Cardiac fibroblast (primary cell): ENCODE measurements at regions not wholly inside any gene's neighbourhood (a gene's known extent, or its start where the extent isn't known, plus 50 kb on each side); places are given as distances from the start of the nearest gene placed in this dataset.

Experiments used
- DNase-seq, 2 donors: peaks; one replicate each; pipeline versions ENCODE4 v3.0.0 to v3.0.0-alpha.2; 2010; ENCODE audit warnings: low read depth in 2 of 2
- H3K4me3 ChIP-seq, 2 donors: replicated peaks in 1 of 2; 1 replicate in 1 of 2; 2 replicates in 1 of 2; pipeline ENCODE4 v1.5.1; 2011; ENCODE audit warnings: low read depth in 2 of 2, low read length in 2 of 2, mild to moderate bottlenecking in 2 of 2, moderate library complexity in 1 of 2
- TF ChIP-seq, protein P1 (sequence below): IDR thresholded peaks from one replicate; pipeline ENCODE4 v1.5.1; 2011; ENCODE audit warnings: low read depth, mild to moderate bottlenecking, low read length, inconsistent platforms

DNA sequence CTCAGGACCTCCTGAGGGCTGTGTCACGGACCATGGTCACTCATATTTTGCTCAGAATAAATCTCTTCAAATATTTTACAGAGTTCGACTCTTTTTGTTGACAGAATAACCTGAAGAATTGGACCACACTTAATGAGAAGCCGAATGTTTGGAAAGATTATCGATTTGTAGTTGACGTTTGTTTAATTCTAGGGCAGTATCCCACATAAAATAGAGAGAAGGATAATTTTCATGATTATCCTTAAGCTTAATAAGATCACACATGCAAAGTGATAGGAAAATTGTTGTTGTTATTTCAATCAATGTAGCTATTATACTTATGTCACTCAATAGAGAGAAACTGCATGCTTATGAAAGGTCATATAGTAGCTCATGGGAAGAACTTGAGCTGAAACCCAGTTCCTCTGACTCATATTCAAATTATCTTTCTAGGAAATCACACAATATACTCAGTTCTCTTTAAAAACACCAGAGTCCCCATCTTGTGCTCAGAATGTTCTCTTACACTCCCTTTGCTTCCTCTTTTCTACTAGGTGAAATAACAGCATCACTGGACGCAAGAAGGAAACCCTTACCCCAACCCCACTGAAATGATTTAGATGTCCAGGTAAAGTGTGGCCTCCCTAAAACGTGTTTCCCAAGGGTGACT is 982.1 kb downstream of the TSN start:
- TF ChIP-seq, protein P1, sequence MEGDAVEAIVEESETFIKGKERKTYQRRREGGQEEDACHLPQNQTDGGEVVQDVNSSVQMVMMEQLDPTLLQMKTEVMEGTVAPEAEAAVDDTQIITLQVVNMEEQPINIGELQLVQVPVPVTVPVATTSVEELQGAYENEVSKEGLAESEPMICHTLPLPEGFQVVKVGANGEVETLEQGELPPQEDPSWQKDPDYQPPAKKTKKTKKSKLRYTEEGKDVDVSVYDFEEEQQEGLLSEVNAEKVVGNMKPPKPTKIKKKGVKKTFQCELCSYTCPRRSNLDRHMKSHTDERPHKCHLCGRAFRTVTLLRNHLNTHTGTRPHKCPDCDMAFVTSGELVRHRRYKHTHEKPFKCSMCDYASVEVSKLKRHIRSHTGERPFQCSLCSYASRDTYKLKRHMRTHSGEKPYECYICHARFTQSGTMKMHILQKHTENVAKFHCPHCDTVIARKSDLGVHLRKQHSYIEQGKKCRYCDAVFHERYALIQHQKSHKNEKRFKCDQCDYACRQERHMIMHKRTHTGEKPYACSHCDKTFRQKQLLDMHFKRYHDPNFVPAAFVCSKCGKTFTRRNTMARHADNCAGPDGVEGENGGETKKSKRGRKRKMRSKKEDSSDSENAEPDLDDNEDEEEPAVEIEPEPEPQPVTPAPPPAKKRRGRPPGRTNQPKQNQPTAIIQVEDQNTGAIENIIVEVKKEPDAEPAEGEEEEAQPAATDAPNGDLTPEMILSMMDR = no peak
- H3K4me3 ChIP-seq = no peak overlapping the region
- peak; percentile 48 to 56 for DNase-seq

- no peak for DNase-seq
- no peak overlapping the region for H3K4me3 ChIP-seq
- TF ChIP-seq, protein P1 = no peak
These were observed 984.5 kb downstream of the TSN start for GRCh38 chr2:122739732-122740593.

GRCh38 chr2:122740594-122740948 is 985.1 kb downstream of the TSN start:
- TF ChIP-seq, protein P1 = no peak
- no peak overlapping the region for H3K4me3 ChIP-seq
- no peak for DNase-seq

GRCh38 chr2:122741403-122741802 is 986.0 kb downstream of the TSN start:
- DNase-seq = no peak
- no peak overlapping the region for H3K4me3 ChIP-seq
- TF ChIP-seq, protein P1 = no peak

DNA sequence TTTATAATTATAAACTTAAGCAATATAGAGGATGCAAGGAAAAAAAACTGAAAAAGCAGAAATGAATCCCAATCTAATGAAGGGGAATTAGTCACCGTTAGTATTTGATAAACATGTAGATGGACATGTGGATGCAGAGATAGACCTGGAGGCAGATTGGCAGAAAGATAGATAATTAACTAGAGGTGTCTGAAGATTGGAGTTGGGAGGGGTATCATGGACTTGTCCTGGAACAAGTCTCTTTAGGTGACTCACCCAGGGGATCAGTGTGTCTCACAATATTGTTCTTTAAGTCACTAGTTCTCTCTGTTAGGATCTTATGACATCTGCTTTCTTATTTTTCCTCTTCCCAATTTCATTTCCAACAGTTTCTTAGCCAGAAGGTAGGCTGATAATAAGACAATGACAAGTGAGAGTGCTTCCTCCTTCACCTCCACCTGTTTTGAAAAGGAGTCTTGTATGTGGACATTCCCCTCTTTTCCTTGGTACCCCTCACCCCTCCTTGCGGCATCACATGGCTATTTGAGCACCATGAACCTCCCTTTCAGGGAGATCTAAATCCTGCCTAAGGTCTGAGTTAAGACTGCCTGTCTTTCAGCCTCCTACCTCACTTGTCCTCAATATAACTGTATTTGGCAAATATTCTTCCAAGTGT is 987.7 kb downstream of the TSN start:
- H3K4me3 ChIP-seq = no peak overlapping the region
- TF ChIP-seq, protein P1 = no peak
- no peak for DNase-seq

DNA sequence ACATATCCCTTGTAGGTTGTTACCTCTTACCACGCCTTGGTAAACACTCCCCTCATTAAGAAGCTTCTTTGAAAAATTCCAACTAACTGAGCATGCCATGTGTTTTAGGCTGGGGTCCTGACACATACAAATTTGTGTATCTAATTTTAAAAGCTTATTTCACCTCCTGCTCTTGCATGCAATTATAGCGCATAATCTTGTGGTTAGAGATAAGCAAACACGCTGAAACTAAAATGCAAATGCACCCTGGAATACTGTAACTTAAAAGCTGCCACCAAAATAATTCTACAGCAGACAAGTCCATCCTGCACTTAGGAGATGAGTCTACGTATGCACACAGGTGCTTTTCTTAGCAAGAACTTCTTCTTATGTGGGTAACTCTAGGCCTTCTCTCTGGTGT is 990.2 kb downstream of the TSN start:
- no peak for DNase-seq
- TF ChIP-seq, protein P1 = no peak
- no peak overlapping the region for H3K4me3 ChIP-seq
